Gastrocnemius medialis (tissue), 4 donors: ENCODE measurements at regions not wholly inside any gene's neighbourhood (a gene's known extent, or its start where the extent isn't known, plus 50 kb on each side); places are given as distances from the start of the nearest gene placed in this dataset.

Experiments used
- POLR2A ChIP-seq, 2 donors: fragments of 450-650 bp; IDR thresholded peaks; one replicate each; pipeline ENCODE4 v1.6.1; 2017; ENCODE audit warnings: antibody characterized with exemption in 2 of 2, mild to moderate bottlenecking in 2 of 2, moderate library complexity in 2 of 2
- TF ChIP-seq, protein P1 (sequence below), 5 experiments: fragments of 450-650 bp in 3 of 5; fragments of 200-600 bp in 2 of 5; sonication (generic) in 2 of 5; IDR thresholded peaks in 4 of 5; conservative IDR thresholded peaks in 1 of 5; 1 replicate in 4 of 5; 2 replicates in 1 of 5; pipeline ENCODE4 v1.5.1; 2016 to 2019; ENCODE audit warnings: antibody characterized with exemption in 5 of 5, mild to moderate bottlenecking in 3 of 5, moderate library complexity in 3 of 5

DNA sequence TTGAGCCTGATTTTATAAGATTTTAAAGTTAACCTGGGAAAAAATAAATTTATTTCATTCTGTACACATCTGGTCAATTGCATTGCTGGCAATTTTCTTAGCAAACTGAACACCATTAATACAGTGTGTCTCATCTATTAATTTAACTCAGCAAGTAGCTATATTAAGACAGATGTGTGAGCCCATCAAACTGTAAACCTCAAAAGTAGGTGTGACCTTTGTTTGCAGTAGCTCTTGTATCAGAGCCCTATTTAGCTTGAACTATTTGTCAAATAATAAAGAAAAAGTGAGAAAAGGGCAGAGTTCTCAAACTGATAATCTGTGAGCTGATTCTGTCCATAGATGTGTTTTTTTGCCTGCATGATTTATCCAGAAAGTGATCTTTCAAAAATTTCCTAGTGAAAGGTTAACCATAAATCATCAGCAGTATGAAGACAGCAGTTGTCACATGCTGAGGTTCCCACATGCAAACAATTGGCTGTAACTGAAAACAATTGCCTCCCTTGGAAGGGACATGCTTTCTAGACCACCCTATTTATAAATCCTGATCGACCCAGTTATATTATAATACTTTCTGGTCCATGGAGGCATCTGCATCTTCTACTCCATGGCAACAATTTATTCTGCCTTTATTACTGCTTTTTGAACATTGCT is 646.5 kb downstream of the NSUN3 start:
- TF ChIP-seq, protein P1, sequence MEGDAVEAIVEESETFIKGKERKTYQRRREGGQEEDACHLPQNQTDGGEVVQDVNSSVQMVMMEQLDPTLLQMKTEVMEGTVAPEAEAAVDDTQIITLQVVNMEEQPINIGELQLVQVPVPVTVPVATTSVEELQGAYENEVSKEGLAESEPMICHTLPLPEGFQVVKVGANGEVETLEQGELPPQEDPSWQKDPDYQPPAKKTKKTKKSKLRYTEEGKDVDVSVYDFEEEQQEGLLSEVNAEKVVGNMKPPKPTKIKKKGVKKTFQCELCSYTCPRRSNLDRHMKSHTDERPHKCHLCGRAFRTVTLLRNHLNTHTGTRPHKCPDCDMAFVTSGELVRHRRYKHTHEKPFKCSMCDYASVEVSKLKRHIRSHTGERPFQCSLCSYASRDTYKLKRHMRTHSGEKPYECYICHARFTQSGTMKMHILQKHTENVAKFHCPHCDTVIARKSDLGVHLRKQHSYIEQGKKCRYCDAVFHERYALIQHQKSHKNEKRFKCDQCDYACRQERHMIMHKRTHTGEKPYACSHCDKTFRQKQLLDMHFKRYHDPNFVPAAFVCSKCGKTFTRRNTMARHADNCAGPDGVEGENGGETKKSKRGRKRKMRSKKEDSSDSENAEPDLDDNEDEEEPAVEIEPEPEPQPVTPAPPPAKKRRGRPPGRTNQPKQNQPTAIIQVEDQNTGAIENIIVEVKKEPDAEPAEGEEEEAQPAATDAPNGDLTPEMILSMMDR (IDR thresholded peaks at IDR 0.05 in 4 of 5, conservative IDR thresholded peaks at IDR 0.05 in 1 of 5) = no peak
- no peak for TF ChIP-seq POLR2A (IDR thresholded peaks at IDR 0.05)
